Right kidney (tissue), 1 donor: ENCODE measurements at regions not wholly inside any gene's neighbourhood (a gene's known extent, or its start where the extent isn't known, plus 50 kb on each side); places are given as distances from the start of the nearest gene placed in this dataset.

ENCODE experiments used
- DNase-seq: peaks from one replicate; pipeline ENCODE4 v3.0.0-alpha.2; 2016

DNA sequence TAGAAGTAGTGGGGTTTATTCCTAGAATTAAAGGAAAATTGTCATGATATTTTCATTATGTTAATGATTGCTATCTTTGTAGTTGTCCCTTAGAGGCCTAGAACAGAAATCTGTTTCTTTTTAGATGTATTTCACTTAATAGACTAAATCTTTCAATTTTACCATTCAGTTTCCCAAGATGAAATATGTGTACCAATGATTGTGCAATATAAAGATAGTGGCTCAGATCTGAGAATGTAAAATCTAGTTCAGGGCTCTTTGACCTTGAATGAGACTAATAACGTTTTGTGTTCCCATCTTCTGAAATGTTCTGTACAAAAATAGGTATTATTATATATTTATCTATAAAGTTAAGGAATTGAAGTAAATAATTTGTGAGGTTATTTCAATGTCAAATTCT is 947.9 kb downstream of the DTWD2 start:
- no peak for DNase-seq

DNA sequence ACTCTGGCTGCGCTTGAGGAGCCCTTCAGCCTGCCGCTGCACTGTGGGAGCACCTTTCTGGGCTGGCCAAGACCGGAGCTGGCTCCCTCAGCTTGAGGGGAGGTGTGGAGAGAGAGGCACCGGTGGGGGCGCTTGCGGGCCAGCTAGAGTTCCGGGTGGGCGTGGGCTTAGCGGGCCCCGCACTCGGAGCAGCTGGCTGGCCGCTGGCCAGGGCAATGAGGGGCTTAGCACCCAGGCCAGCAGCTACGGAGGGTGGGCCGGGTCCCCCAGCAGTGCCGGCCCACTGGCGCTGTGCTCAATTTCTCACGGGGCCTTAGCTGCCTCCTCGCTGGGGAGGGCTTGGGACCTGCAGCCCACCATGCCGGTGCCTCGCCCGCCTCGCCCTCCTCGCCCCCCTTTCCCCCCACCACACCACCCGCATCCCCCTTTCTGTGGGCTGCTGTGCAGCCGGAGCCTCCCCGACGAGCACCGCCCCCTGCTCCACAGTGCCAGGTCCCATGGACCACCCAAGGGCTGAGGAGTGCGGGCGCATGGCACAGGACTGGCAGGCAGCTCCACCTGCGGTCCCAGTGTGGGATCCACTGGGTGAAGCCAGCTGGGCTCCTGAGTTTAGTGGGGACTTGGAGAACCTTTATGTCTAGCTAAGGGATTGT is 954.5 kb downstream of the DTWD2 start:
- no peak for DNase-seq

DNA sequence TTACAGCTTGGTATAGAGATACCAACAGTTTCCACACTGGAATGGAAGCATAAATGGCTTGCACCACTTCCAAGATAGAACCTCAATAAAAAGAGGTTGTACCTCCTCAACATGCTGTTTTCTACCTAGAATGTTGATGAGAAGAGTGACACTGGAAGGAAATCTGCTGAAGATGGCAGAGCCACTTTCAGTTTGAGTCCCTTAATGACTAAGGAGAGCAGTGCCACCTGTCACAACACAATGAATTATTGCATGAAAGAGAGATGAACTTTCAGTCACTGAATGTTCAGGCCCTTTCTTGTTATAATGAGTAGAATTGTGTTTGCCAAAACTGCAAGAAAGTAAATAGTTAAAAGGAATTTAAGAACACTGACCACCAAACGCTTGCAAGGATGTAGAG is 958.5 kb downstream of the DTWD2 start:
- no peak for DNase-seq

DNA sequence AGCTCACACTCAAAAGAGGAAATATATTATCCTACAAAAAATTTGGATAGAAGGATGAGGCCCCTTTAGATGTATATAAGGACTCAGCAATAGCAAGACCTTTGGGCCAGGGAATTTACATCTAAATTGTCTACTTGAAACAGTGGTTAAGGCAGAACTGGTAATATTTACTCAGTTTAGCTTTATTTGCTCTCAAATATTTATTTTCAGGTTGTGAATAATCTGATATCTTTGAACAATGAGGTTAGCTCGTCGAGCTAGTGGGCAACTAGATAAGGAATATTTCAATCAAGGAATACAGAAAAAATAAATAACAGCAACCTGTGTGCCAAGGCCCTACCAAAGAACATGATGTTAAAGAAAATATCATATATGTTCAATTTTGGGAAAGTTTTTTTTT is 966.3 kb downstream of the DTWD2 start:
- DNase-seq, result no peak

DNA sequence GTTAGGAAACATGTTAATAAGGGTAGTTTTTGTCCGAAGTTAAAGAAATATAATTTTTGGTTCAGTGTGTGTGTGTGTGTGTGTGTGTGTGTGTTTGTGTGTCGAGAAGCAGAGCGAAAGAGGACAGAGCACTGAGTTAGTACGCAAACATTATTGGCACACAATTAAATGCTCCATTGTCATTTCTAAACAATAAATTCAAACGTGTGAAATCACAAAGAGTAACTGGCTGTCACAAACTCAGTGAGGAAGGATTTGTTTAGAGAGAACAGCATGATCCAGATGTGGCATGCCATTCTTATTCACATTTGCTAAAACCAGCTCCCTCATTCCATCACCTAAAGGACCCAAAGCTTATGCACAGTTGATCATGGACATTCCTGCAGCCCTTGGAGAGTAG is 970.8 kb downstream of the DTWD2 start:
- DNase-seq, result no peak

DNA sequence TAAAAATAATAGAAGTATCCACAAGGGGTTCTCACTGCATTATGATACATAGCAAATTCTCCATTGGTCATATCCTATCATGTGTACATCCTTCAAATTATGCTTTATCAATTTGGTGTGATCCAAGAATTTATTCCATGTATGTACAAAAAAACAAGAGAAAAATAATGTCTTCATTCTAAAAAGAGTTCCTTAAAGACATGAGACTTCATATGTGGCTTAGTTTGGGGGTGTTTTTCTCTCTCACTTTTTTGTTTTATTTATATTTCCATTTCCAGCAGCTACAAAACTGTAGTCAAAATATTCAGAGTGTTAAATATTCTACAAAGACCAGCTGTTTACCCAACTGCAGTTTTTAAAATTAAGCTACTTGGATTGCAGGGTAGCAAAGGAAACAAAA is 972.0 kb downstream of the DTWD2 start:
- DNase-seq, result no peak

DNA sequence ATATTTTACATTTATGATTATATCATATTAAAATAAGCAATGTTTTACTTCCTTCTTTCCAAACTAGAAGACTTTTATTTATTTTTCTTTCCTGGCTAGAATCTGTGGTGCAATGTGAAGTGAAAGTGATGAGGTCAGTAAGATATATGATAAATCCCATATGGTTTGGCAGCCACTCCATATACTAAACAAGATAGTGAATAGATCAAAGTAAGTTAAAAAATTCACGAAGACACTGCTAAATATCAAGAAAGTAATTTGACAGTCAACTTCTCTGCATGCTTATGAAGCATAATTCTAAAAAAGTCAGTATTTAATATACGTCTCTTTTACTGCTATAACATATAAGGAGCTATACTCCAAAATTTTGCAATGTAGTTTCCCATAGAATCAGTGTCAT is 972.8 kb downstream of the DTWD2 start:
- DNase-seq, result no peak

DNA sequence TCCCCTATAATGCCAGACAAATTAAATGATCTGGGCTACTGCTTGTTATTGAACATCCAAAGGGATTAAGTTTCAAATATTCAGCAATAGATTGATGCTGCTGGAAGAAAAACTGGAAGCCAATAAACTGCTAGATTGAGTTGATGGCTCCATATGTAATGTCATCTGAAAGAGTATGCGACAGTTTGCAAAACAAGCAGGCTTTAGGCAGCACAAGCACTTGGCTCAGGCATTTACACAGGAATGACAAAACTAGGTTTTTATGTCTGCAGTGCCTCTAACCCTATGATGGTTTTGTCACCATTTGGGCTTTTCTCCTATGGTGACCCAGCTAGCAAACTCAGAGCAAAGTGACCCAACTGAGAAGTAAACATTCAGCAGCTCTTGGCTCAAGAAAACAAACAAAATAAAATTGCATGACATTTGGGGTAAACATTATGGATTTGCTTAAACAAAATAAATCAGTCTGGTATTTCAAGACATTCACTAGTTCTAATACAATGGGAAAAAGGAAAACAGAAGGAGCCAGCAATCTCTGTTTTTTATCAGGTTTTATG is 978.5 kb downstream of the DTWD2 start:
- no peak for DNase-seq

DNA sequence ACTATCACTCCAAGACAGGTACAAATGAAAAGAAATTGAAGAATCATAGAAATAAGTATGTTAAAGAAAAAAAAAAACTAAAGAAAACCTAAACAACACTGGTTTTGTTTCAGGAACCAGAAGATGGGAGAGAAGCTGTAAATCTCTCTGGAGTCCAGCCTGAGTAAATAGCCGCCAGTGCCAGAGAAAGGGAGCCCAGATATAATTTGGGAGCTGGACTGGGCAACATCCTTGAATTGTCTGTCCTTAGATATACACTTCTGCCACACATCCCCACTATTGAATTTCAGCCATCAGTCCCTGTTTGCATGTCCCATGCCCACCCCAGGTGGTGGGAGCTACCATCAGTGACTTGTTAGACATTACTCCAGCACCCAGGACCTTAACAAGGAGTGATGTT is 979.6 kb downstream of the DTWD2 start:
- DNase-seq, result no peak

DNA sequence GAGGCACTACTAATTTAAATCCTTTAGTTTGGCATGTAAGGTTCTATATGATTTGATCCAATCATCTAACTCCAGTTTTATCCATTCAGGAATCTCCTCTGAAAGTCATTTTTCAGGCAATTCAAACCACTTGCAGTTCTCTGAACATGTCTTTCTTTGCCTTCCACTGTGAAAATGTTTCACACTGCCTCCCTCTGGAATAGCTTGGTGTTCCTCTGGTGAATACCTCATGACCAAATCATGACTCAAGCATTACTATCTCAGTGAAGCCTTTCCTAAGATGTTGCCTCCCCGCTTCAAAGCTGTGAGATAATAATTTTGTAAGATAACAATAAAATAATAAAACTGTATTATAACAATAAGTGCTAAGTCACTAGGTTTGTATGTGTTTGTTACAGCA is 981.1 kb downstream of the DTWD2 start:
- no peak for DNase-seq

DNA sequence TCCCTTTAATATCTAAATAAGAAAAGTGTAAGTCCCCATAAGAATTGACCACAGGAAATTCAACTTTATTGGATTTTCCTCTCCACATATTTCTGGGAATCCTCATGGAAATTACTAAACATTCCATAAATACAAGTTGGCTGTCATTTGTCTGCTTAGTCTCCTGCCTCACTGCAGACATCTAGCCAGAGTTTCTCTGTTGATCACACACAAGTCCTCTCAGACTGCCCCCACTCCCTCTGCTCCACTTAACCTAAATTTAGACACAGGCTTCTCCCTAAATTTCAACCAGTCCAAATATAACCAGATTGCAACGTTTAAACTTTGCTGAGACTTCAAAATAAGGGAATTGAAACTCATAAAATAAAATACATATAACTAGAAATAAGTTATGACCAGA is 982.1 kb downstream of the DTWD2 start:
- DNase-seq, result no peak

DNA sequence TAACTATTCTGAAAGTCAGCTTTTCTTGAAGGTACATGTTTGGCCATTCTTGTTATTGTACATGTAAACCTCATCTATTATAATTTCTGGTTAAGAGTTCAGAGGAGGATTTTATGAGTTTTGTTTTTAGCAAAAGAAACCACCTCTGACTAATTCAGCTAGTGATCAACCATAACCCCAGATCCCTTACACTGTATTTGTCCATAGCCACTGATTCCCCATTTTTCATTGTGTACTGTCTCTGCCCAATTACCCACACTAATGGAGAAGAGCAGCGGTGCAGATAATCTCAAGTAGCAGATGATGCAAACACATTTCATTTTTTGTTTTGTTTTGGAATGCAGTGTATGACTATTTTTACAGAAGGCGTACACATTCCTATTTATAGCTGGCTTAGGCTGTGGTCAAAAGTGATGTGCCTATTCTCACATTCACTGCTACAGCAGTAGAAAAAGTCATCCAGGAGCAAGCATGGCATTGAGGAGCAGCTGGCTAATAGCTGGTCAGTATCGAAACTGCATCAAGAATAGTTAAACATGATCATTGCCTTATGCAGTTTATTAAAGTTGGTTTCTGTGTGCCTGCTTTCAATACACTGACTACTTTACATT is 988.3 kb downstream of the DTWD2 start:
- DNase-seq, result no peak

DNA sequence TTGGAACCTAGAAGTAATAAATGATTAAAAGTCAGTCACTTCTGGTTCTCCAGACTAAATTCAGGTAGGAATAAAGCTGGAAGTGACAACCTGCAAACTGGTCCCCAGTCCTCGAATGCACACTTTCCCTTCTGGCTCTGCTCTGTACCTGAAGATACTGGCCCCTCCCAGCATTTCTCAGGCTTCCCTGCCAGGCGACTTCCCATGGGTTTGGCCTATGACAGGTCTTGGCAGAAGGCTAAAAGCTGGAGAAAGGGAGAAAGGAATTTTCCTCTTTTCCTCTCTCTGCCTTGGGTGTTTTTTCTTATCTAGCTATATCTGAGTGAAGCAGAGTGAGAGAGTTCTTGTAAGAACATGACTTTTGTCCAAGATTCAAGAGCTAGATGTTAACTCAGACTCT is 1005.7 kb downstream of the DTWD2 start:
- DNase-seq, result no peak

DNA sequence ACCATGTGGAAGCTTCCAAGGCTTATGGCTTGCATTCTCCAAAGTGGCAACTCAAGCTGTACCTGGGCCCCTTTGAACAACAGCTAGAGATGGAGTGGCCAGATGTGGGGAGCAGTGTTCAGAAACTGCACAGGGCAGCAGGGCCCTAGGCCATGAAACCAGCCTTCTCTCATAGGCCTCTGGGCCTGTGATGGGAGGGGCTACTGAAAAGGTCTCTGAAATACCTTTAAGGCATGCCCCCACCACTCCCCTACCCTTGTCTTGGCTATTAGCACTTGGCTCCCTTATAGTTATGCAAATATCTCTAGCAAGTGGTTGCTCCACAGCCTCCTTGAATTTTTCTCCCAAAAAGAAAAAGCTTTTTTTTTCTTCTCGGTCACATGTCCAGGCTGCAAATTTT is 1014.6 kb downstream of the DTWD2 start:
- DNase-seq, result no peak

DNA sequence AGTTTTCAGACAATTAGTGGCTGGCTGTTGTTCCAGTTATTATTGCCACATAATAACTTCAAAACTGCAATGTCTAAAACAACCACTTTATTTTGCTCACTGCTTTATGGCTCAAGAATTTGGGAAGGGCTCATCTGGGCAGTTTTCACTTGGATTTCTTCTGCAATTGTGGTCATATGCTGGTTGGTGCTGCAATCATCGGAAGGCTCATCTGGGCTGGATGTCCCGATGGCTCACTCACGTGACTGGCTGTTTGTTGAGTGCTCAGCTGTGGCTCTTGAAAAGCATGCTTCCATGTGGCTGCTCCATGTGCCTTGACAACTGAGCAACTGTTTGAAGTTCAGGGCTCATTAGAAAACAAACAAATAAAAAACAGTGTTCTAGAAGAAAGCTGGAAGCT is 1032.5 kb downstream of the DTWD2 start:
- DNase-seq, result no peak

DNA sequence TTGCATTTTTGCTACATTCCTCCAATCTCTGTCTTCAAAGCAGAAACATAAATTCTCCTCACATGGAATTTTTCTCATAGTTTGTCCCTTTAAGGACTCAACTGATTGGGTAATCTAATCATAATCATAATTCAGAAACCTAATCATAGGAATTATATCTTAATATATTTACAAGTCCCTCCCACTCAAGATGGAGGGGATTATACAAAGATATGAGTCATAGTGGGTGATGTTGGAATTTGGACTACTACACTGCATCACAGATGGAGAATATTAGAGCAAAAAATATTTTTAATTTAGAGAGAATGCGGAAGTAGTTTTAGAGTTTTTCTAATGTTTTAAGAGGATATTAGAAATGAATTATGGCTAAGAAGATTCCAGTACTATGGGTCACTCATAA is 1034.0 kb downstream of the DTWD2 start:
- no peak for DNase-seq

DNA sequence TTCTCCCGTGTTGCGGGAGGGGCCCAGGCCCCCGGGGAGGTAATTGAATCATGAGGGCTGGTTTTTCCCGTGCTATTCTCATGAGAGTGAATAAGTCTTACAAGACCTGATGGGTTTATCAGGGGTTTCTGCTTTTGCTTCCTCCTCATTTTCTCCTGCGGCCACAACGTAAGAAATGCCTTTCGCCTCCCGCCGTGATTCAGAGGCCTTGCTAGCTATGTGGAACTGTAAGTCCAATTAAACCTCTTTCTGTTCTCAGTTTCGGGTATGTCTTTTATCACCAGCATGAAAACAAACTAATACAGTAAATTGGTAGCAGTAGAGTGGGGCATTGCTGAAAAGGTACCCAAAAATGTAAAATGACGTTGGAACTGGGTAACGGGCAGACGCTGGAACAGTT is 1035.1 kb downstream of the DTWD2 start:
- DNase-seq, result no peak

DNA sequence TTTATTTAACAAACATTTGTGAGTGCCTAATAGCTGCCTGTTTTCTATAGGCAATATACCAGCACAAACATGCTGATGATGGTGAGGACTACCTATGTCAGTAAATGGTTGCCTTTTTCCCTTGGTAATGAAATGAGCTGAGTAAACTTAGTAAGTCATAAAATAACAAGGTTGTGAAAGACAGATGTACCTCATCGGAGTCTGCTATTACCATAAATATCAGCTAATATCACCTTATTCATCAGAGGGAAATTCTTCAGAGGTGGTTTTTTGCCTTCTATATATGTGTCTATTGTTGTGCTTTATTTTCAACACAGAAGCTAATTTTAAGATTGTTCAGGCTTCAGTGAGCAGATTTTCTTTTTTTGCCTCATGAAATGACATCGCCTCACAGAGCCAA is 1040.5 kb downstream of the DTWD2 start:
- DNase-seq, result no peak

DNA sequence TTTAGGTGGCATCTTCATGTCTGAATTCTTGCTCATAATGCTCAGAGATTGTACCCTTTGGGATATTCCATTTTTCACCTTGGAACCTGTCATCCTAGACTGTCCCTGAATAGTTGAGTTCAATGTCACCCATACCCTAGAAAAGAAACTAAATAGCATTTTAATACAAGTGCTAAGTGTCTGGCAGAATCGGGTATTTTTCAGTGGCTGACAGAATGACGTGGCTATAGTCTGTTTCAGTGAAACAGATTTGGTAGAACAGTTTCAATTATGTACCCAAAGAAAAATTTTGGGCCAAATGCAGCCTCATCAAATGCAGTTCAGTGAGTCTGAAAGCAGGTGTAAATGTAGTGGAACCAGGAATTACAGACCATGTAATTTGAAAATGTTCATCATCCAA is 1041.2 kb downstream of the DTWD2 start:
- no peak for DNase-seq

DNA sequence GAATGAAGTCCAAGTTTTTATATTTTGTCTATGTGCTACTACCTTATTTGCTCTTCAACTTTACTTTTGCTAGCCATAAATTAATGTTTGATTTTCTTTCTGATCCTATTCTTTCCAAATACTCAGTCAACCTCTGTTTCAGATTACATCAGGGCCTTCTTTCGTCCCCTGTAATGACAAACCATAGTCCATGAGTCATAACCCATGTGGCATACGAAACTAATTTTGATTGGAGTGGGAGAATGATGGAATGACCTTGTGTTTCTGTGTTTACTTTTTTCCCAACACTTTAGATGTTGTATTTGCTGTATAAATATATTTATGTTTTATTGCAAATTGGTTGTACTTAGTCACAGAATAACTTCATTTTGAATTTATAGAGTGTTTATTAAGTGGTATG is 1043.1 kb downstream of the DTWD2 start:
- DNase-seq, result no peak

DNA sequence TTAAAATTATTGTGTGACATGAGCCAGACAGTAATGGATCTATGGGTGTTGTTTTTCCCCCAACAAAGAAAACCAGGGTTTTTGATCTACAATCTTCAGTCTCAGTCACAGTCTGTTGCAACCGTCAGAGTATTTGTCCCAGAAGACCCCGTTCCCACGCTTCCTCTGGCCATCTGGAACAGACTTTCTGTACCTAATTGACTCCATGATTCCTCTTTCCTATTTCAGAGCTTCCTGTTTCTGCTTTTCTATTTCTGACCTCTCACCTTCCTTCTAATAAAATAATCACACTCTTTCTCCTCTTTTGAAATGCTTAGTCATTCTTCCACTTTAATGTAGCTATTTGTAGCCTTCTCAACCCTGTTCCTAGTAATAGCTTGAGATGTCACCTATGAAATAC is 1044.8 kb downstream of the DTWD2 start:
- DNase-seq, result no peak

DNA sequence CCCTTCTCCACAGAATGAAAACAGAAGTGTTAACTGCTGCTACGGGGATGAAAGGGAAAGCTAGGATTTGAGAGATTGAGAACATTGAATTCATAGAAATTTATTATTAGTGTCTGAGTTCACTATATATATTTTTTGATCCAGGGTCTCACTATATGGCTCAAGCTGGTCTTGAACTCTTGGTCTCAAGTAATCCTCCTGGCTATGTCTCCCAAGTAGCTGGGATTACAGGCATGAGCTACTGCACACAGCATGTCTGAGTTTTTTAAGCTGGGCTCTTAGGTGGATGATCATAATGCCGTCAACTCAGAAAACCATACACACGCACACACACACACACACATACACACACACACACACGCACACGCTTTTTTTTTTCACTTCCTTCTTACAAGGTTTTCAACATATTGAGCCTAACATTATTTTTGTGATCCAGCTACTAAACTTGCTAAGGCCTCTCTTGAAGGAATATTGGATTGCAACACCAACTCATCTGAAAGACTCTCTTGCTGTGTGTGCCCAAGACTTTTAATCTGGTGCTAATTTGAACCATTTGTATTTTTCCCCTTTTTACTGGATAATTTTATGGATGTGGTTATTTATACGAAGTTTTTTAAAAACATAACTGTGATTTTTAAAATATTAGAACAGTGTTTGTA is 1045.4 kb downstream of the DTWD2 start:
- no peak for DNase-seq

DNA sequence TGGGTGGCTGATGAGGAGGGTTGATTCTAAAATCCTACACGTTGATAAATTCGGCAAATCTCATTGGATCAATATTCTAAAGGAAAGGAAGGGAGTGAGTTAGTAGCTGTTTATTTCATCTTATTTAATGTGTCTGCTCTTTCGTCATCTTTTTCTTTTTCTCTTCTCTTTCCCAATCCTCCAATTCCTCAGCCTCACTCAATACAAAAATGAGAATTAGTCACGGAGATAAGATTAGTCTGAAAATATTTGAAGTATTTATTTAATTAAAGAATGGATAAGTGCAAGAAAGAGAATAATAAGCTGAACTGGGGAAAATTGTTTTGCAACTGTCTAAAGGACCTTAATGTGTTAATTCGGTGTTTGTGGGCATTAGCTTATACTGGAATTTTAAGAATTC is 1095.1 kb downstream of the DTWD2 start:
- no peak for DNase-seq

DNA sequence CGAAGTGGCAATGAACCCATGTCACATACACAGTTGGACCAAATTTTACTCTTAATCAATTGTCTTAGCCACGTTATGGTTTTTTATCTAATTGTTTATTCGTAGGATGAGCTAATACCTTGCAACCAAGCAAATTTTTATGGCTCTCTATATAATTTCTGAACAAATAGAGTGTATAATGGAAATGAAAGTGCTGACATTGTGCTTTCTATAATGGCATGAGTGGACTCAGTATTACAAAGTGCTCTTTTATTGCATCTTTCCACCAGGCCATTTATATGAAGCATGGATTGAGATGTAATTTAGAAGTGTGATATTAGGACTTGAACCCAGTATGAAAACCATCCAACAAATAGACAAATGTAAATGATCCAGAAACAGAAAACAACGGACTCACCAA is 1096.0 kb downstream of the DTWD2 start:
- no peak for DNase-seq
